GM18517 (cell line): ENCODE measurements at regions not wholly inside any gene's neighbourhood (a gene's known extent, or its start where the extent isn't known, plus 50 kb on each side); places are given as distances from the start of the nearest gene placed in this dataset.
"Not testable (repeated sequence)": the region's sequence is repeated elsewhere in the genome, so short reads cannot be mapped to it uniquely, and the experiment has no call there.

Source experiments
- ATAC-seq: cut with Tn5 transposase; IDR thresholded peaks from one replicate; pipeline ENCODE4 v1.9.1; 2021; ENCODE audit warnings: mild to moderate bottlenecking, moderate library complexity; ENCODE audit not compliant: unreplicated experiment

GRCh38 chr9:2277133-2277532 lies 262.0 kb downstream of the SMARCA2 start:
- ATAC-seq, result not testable (repeated sequence)

GRCh38 chr9:2277644-2278043 lies 262.5 kb downstream of the SMARCA2 start:
- ATAC-seq, result not testable (repeated sequence)

GRCh38 chr9:2279138-2279537 lies 264.0 kb downstream of the SMARCA2 start:
- not testable (repeated sequence) for ATAC-seq

- ATAC-seq, result no peak
These were observed 266.1 kb downstream of the SMARCA2 start for GRCh38 chr9:2281031-2281802.

- no peak for ATAC-seq
These were observed 266.6 kb downstream of the SMARCA2 start for GRCh38 chr9:2281803-2282185.

GRCh38 chr9:2284770-2285169 lies 269.6 kb downstream of the SMARCA2 start:
- no peak for ATAC-seq

GRCh38 chr9:2285416-2286332 lies 270.5 kb downstream of the SMARCA2 start:
- ATAC-seq, result no peak

GRCh38 chr9:2286333-2286705 lies 271.2 kb downstream of the SMARCA2 start:
- no peak for ATAC-seq

GRCh38 chr9:2286825-2287455 lies 271.8 kb downstream of the SMARCA2 start:
- ATAC-seq, result no peak

- no peak for ATAC-seq
These were observed 273.2 kb downstream of the SMARCA2 start for GRCh38 chr9:2288309-2288708.

GRCh38 chr9:2289263-2289662 lies 274.1 kb downstream of the SMARCA2 start:
- ATAC-seq, result no peak

GRCh38 chr9:2290382-2290781 lies 275.2 kb downstream of the SMARCA2 start:
- no peak for ATAC-seq

- ATAC-seq, result no peak
These were observed 277.0 kb downstream of the SMARCA2 start for GRCh38 chr9:2291980-2292704.

- ATAC-seq, result no peak
These were observed 277.6 kb downstream of the SMARCA2 start for GRCh38 chr9:2292733-2293132.

GRCh38 chr9:2297771-2298170 lies 282.6 kb downstream of the SMARCA2 start:
- ATAC-seq, result no peak

- ATAC-seq, result no peak
These were observed 283.1 kb downstream of the SMARCA2 start for GRCh38 chr9:2298217-2298616.

GRCh38 chr9:2299156-2299842 lies 284.2 kb downstream of the SMARCA2 start:
- ATAC-seq, result no peak

- ATAC-seq, result no peak
These were observed 284.7 kb downstream of the SMARCA2 start for GRCh38 chr9:2299843-2300205.

GRCh38 chr9:2300325-2300724 lies 285.2 kb downstream of the SMARCA2 start:
- no peak for ATAC-seq

GRCh38 chr9:2302606-2303005 lies 287.5 kb downstream of the SMARCA2 start:
- no peak for ATAC-seq
